ENCODE measurements at regions not wholly inside any gene's neighbourhood (a gene's known extent, or its start where the extent isn't known, plus 50 kb on each side); places are given as distances from the start of the nearest gene placed in this dataset.

DNA sequence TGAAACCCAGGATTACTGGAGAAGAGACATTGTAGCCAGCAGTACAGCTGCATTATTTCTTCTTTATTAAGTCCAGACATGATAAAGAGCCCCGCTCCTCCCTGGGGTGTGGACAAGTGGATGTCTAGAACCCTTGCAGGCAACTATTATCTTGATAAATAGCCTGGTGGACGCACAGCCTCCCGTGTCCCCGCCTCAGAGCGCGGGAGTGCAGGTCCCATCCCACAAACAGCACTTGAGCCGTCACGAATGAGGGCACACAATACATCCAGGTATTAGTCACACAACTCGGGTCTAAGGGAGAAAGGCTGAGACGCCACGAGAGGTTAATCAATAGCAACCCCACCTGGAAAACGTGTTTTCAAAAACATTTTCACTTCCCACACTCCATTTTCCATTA lies 213.2 kb upstream of the SOX1 start:
- H3K4me2 ChIP-seq (ENCODE audit: control insufficient read depth, insufficient read depth), result no peak overlapping the region
- no peak overlapping the region for H2AFZ ChIP-seq (ENCODE audit: control insufficient read depth, low read depth, low read length)
- no peaks in the 10 kb centered on the region for H3K4me1 ChIP-seq (ENCODE audit: control insufficient read depth, insufficient read depth, low read length)
- H3K4me3 ChIP-seq, result no peak overlapping the region
- H3K36me3 ChIP-seq (ENCODE audit: control insufficient read depth in 2 of 2, insufficient read depth in 2 of 2, low read length in 1 of 2), result no peaks in the 10 kb centered on the region
- H3K9ac ChIP-seq (ENCODE audit: control insufficient read depth, insufficient read depth, low read length), result no peak overlapping the region
- H3K27ac ChIP-seq (ENCODE audit: control insufficient read depth, insufficient read depth), result no peak overlapping the region
- ChIA-PET CTCF (no interaction called here), RAD21 (ENCODE audit: unreplicated experiment) (no interaction called here), SMC1A (ENCODE audit: uncharacterized antibody, unreplicated experiment) (no interaction called here), POLR2A (no interaction called here)
- H3K79me2 ChIP-seq (ENCODE audit: control insufficient read depth, insufficient read depth, low read length), result no peaks in the 10 kb centered on the region
- no peak for DNase-seq (ENCODE audit: low read depth, low spot score)
- no peaks in the 10 kb centered on the region for H3K27me3 ChIP-seq (replicated peaks in 1 of 2; ENCODE audit: control insufficient read depth in 2 of 2, insufficient read depth in 2 of 2, low read length in 1 of 2)
- intact Hi-C loops (cut with micrococcal nuclease; ENCODE audit: unreplicated experiment) (no loop called here), in situ Hi-C loops (cut with MboI) (no loop called here)
- no peak for ATAC-seq
- no peak for FAIRE-seq
- BruUV-seq (replicated peaks), result no TSS peak
- H3K9me3 ChIP-seq (replicated peaks; ENCODE audit: control insufficient read depth, insufficient read depth, low read length), result no peaks in the 10 kb centered on the region
- WGBS (ENCODE audit: insufficient coverage, insufficient replicate concordance, low lambda C conversion rate, missing lambda C conversion rate), result 36% methylated on average over 12 of the region's 12 CpGs
- H4K20me1 ChIP-seq (ENCODE audit: control insufficient read depth, insufficient read depth), result no peaks in the 10 kb centered on the region
- TF ChIP-seq NFYB (IDR thresholded peaks at IDR 0.05; ENCODE audit: insufficient read depth, low read depth, low read length), result no peak
- TF ChIP-seq POU2F2 (IDR thresholded peaks at IDR 0.05; ENCODE audit: borderline replicate concordance, low read depth, low read length), result no peak
- TF ChIP-seq WRNIP1 (IDR thresholded peaks at IDR 0.05; ENCODE audit: borderline replicate concordance, low read depth, low read length), result no peak
- TF ChIP-seq BHLHE40 (IDR thresholded peaks at IDR 0.05; ENCODE audit: borderline replicate concordance in 1 of 2, low read depth in 2 of 2, low read length in 1 of 2), result no peak
- TF ChIP-seq MTA3 (IDR thresholded peaks at IDR 0.05; ENCODE audit: borderline replicate concordance, low read length), result no peak
- no peak for TF ChIP-seq ETV6 (conservative IDR thresholded peaks at IDR 0.05 in 1 of 2, IDR thresholded peaks at IDR 0.05 in 1 of 2; ENCODE audit: borderline replicate concordance in 1 of 2, low read depth in 1 of 2)
- no peak for TF ChIP-seq SUPT20H (IDR thresholded peaks at IDR 0.05; ENCODE audit: borderline replicate concordance, control insufficient read depth, low read depth, low read length)
- TF ChIP-seq, protein P1, sequence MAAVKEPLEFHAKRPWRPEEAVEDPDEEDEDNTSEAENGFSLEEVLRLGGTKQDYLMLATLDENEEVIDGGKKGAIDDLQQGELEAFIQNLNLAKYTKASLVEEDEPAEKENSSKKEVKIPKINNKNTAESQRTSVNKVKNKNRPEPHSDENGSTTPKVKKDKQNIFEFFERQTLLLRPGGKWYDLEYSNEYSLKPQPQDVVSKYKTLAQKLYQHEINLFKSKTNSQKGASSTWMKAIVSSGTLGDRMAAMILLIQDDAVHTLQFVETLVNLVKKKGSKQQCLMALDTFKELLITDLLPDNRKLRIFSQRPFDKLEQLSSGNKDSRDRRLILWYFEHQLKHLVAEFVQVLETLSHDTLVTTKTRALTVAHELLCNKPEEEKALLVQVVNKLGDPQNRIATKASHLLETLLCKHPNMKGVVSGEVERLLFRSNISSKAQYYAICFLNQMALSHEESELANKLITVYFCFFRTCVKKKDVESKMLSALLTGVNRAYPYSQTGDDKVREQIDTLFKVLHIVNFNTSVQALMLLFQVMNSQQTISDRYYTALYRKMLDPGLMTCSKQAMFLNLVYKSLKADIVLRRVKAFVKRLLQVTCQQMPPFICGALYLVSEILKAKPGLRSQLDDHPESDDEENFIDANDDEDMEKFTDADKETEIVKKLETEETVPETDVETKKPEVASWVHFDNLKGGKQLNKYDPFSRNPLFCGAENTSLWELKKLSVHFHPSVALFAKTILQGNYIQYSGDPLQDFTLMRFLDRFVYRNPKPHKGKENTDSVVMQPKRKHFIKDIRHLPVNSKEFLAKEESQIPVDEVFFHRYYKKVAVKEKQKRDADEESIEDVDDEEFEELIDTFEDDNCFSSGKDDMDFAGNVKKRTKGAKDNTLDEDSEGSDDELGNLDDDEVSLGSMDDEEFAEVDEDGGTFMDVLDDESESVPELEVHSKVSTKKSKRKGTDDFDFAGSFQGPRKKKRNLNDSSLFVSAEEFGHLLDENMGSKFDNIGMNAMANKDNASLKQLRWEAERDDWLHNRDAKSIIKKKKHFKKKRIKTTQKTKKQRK (IDR thresholded peaks at IDR 0.05; ENCODE audit: low read depth, low read length), result no peak
- TF ChIP-seq, protein P2, sequence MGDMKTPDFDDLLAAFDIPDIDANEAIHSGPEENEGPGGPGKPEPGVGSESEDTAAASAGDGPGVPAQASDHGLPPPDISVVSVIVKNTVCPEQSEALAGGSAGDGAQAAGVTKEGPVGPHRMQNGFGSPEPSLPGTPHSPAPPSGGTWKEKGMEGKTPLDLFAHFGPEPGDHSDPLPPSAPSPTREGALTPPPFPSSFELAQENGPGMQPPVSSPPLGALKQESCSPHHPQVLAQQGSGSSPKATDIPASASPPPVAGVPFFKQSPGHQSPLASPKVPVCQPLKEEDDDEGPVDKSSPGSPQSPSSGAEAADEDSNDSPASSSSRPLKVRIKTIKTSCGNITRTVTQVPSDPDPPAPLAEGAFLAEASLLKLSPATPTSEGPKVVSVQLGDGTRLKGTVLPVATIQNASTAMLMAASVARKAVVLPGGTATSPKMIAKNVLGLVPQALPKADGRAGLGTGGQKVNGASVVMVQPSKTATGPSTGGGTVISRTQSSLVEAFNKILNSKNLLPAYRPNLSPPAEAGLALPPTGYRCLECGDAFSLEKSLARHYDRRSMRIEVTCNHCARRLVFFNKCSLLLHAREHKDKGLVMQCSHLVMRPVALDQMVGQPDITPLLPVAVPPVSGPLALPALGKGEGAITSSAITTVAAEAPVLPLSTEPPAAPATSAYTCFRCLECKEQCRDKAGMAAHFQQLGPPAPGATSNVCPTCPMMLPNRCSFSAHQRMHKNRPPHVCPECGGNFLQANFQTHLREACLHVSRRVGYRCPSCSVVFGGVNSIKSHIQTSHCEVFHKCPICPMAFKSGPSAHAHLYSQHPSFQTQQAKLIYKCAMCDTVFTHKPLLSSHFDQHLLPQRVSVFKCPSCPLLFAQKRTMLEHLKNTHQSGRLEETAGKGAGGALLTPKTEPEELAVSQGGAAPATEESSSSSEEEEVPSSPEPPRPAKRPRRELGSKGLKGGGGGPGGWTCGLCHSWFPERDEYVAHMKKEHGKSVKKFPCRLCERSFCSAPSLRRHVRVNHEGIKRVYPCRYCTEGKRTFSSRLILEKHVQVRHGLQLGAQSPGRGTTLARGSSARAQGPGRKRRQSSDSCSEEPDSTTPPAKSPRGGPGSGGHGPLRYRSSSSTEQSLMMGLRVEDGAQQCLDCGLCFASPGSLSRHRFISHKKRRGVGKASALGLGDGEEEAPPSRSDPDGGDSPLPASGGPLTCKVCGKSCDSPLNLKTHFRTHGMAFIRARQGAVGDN (IDR thresholded peaks at IDR 0.05), result no peak
- TF ChIP-seq CHD2 (IDR thresholded peaks at IDR 0.05; ENCODE audit: borderline replicate concordance, low read depth, low read length), result no peak
- no peak for TF ChIP-seq RB1 (IDR thresholded peaks at IDR 0.05; ENCODE audit: borderline replicate concordance)
- TF ChIP-seq, protein P3, sequence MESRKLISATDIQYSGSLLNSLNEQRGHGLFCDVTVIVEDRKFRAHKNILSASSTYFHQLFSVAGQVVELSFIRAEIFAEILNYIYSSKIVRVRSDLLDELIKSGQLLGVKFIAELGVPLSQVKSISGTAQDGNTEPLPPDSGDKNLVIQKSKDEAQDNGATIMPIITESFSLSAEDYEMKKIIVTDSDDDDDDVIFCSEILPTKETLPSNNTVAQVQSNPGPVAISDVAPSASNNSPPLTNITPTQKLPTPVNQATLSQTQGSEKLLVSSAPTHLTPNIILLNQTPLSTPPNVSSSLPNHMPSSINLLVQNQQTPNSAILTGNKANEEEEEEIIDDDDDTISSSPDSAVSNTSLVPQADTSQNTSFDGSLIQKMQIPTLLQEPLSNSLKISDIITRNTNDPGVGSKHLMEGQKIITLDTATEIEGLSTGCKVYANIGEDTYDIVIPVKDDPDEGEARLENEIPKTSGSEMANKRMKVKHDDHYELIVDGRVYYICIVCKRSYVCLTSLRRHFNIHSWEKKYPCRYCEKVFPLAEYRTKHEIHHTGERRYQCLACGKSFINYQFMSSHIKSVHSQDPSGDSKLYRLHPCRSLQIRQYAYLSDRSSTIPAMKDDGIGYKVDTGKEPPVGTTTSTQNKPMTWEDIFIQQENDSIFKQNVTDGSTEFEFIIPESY (IDR thresholded peaks at IDR 0.05), result no peak
- TF ChIP-seq GABPA (IDR thresholded peaks at IDR 0.05; ENCODE audit: low read depth), result no peak
- TF ChIP-seq ZNF207 (IDR thresholded peaks at IDR 0.05; ENCODE audit: borderline replicate concordance), result no peak

All from GM12878 (cell line).